Renal cortical epithelial cell (primary cell): ENCODE measurements at regions not wholly inside any gene's neighbourhood (a gene's known extent, or its start where the extent isn't known, plus 50 kb on each side); places are given as distances from the start of the nearest gene placed in this dataset.
"Not testable (repeated sequence)": the region's sequence is repeated elsewhere in the genome, so short reads cannot be mapped to it uniquely, and the experiment has no call there.

Experiments
- DNase-seq: peaks from one replicate; pipeline ENCODE4 v3.0.0-alpha.2; 2011; ENCODE audit warnings: low read depth

DNA sequence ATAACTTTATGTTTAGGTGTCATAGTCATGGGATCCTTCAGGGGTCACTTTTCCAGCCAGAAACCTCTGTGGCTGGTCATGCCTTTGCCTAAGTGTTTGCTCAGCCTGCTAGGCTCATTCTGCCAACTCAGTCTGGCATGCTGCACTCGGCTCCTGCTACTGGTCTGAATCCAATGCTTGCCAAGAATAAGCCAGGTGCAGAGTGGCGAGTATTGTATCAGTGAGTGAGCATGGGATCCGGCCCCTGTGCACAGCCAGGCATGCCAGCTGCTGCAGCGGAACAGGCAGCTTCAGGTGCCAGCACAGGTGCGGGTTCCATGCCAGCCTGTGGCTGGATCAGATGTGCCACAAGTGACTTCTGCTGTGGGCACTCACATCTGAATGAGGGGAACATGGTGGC, 1269.3 kb upstream of the CNTN5 start:
- no peak for DNase-seq

DNA sequence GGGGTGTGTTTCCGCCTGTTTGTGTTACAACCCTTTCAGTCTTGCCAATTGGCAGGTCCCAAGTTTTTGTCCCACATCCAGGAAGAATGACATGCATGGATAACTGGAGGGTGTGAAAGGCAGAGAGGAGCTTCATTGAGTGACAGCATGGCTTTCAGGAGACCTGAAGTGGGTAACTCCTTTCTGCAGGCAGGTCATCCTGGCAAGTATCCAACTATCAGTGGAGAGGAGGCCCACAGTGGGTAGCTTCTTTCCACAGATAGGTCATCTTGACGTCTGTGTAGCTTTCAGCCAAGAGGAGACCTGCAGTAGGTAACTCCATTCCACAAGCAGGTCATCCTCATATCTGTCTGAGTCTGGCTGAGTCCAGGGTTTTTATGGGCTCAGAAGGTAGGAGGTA, 1268.8 kb upstream of the CNTN5 start:
- DNase-seq, result no peak

DNA sequence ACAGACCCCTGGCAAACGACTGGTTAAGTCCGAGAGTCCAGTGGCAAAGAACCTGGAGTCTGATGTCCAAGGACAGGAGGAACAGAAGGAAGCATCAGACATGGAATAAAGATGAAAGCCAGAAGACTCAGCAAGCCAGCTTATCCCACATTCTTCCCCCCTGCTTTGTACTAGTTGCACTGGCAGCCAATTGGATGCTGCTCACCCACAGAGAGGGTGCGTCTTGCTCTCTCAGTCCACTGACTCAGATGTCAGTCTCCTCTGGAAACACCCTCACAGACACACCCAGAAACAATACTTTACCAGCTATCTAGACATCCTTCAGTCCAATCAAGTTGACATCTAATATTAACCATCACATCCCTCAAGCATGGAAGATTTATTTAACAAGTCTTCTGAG, 1265.8 kb upstream of the CNTN5 start:
- DNase-seq, result no peak

GRCh38 chr11:97756571-97757335, 1264.0 kb upstream of the CNTN5 start:
- DNase-seq, result no peak

- DNase-seq, result no peak
Observed at GRCh38 chr11:97761175-97761574, 1259.6 kb upstream of the CNTN5 start.

DNA sequence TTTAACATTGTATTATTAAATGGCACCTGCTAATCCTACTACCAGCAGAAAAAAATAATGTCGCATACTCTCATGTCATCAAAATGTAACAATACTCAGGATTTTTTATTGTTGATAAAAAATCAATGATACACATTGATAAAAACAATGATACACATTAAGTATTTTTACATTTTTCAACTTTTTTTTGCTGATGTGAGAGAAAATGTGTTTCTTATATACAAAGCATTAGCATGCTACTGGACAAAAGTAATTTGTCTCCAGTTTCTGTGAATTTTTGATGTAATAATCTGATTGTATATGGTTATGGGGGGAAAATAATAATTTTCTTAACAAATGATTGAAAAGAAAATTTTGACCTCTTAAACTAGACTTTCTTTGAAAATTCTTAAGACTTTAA, 1256.6 kb upstream of the CNTN5 start:
- DNase-seq, result no peak

- DNase-seq, result no peak
Observed at GRCh38 chr11:97764605-97765004, 1256.1 kb upstream of the CNTN5 start.

DNA sequence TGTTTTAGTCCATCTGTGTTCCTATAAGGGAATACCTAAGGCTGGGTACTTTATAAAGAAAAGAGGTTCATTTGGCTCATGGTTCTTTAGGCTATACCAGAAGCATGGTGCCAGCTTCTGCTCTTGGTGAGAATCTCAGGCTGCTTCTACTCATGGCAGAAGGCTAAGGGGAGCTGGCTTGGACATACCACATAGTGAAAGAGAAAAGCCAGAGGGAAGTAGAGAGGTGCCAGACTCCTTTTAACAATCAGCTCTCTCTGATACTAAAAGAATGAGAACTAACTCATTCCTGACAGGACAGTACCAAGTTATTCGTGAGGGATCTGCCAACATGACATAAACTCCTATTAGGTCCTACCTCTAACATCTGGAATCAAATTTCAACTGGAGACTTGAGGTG, 1250.2 kb upstream of the CNTN5 start:
- DNase-seq, result no peak

GRCh38 chr11:97772705-97773104, 1248.0 kb upstream of the CNTN5 start:
- DNase-seq, result no peak

DNA sequence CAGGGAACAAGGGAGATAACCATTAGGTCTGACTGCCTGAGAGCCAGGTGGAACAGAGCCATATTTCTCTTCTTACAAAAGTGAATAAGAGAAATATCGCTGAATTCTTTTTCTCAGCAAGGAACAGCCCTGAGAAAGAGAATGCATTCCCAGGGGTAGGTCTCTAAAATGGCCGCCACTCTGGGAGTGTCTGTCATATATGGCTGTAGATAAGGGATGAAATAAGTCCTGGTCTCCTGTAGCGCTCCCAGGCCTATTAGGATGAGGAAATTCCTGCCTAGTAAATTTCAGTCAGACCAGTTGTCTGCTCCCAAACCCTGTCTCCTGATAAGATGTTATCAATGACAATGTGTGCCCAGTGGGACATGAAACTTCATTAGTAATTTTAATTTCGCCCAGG, 1236.4 kb upstream of the CNTN5 start:
- not testable (repeated sequence) for DNase-seq

GRCh38 chr11:97786961-97787360, 1233.8 kb upstream of the CNTN5 start:
- DNase-seq, result no peak

DNA sequence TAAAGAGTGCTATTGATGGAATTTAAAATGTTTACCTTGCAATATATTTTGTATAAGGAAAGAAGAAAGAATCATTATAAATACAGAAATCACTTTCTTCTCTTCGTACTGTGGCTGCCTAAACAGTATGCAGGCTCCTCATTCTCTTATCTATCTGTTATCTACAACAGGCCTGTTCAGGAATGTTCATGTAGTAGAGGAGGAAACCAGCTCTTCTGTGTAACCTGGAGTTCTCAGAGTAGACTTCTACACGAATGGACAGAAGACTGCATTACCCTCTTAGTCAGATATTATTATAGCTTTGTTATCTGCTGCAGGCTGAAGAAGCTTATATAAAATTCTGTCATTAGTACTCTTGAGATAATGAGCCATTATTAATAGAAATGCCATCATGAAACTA, 1225.9 kb upstream of the CNTN5 start:
- no peak for DNase-seq

GRCh38 chr11:97800891-97801290, 1219.9 kb upstream of the CNTN5 start:
- DNase-seq, result no peak

GRCh38 chr11:97814325-97814959, 1206.3 kb upstream of the CNTN5 start:
- no peak for DNase-seq

DNA sequence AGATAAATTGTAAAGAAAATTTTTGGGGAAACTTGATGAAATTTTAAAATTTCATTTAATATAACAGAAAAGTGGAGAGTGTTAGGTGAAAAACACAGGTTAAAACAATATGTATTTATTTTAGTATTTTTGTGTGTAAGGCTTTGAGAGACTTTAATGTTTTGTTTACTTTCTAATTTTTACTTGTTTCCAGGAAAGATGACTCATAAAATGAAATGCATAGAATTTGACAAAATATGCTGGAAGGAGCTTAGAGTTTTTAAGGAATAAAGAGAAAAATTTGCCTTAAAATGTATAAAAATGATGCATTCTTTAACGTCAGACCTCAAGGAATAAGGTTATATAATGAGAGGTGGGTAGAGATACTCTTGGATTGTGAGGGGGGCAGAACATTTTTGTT, 1205.1 kb upstream of the CNTN5 start:
- no peak for DNase-seq

DNA sequence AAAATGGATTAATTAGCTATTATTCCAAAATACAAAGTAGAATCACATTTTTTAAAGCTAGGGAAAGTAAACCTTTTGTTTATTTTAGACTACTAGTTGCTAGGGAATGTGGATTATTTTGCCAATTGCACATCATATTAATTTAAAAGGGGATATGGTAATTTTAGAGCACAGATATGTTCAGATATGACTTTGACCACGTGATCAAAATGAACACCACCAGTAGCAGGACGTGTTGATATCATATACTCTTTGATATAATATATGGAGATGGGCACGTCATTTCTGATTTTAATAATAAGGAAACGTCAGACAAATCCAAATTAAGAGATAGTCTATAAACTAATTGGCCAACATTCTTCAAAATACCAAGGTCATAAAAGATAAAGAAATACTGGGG, 1188.3 kb upstream of the CNTN5 start:
- DNase-seq, result no peak

DNA sequence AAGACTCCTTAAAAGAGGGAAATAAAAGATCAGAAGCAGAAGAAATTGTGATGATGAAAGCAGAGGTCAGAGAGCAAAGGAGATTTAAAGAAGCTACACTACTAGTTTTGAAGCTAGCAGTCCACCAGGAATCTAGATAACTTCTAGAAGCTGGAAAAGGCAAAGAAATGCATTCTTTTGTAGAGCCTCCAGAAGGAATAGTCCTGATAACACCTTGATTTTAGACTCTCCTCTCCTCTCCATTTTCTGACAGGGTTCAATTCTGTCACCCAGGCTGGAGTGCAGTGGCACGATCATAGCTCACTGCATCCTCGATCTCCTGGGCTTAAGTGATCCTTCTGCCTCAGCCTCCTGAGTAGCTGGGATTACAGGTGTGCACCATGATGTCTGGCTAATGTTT, 1187.3 kb upstream of the CNTN5 start:
- no peak for DNase-seq

DNA sequence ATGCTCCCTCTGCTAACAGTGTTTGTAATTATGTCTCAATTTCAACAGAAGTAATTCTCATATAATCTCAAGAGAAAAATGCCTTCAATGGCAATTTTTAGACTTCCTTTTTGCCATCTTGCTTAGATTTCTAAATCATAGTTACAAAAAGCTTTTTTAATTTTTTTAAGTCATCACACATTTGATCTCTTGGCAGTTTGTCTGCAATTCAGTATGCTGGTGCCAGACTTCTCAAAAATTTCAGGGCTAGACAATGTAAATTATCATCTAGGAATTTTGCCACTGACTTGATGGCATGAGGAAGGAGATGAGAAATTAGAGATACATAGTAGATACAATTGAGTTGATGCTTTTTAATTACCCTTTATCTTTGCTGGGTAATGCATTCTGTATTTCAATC, 1176.7 kb upstream of the CNTN5 start:
- DNase-seq, result no peak

DNA sequence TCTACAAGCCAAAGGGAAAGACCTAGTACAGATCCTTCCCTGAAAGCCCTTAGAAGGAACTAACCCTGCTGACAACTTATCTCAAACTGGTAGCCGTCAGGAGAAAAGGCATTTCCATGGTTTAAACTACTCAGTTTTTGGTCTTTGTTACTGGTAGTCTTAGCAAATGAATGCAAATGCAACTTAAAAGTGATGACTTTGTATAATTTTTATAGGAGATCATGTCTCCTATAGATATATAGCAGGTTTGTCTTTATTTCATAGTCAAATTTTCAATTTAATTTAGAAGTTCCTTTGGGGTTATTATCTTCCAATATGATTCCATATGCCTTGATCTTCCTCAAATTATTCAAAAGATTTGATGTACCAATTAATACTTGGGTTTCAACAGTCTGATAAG, 1173.0 kb upstream of the CNTN5 start:
- no peak for DNase-seq

GRCh38 chr11:97850701-97851100, 1170.0 kb upstream of the CNTN5 start:
- no peak for DNase-seq

DNA sequence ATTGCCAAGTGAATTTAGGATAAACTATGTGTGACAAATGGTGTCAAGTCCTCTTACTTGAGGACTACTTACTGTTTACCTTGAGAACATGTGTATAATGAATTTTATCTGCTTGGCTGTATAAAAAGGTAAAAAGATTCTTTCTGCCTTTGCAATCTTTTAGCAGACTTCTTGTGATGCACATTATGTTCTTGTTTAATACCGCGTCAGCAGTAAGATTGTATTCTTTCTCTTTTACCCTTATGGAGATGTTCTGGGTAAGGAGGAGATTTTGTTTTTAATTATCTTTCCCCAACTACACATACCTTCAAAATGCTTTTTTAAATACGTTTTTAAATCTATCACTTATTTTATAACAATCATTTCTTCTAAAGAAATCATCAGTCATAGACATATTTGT, 1166.4 kb upstream of the CNTN5 start:
- DNase-seq, result no peak

DNA sequence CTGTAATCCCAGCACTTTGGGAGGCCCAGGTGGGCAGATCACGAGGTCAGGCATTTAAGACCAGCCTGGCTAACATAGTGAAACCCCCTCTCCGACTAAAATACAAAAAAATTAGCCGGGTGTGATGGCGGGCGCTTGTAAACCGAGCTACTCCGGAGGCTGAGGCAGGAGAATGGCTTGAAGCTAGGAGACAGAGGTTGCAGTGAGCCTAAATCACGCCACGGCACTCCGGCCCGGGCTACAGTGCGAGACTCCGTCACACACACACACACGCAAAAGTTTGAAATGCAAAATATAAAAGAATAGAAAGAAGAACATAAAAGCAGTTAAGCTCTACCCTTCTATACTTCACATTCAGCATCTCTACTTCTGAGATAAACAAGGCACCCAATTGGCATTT, 1165.9 kb upstream of the CNTN5 start:
- no peak for DNase-seq

DNA sequence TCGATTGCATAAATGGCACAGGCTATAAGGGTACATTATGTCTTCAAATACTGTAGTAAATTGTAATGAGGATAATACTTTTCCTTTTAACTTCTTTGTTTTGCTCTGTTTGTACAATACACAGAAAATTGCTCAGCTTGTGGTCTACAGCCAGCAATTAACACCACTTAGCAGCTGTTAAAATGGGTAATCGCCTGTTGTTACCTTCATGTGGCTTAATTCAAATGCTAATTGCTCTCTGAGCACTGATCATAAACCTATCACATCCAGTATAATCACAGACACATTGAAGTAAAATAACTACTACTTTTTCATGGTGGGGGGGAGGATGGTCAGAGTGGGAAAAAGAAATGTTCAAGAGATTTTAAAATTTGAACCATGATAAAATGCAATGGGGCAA, 1164.1 kb upstream of the CNTN5 start:
- no peak for DNase-seq

GRCh38 chr11:97860237-97860636, 1160.5 kb upstream of the CNTN5 start:
- DNase-seq, result no peak
